SK-N-SH (cell line): ENCODE measurements at regions not wholly inside any gene's neighbourhood (a gene's known extent, or its start where the extent isn't known, plus 50 kb on each side); places are given as distances from the start of the nearest gene placed in this dataset.

Source experiments
- CTCF ChIA-PET: fragments of 300-600, 350-600 bp; formaldehyde crosslinking; extraction: SDS; loops from one replicate; lab custom pipeline; 2021; lab: Yijun Ruan, JAX
- POLR2A ChIA-PET: fragments of 350-600 bp; sonication (Branson Sonifier 250); formaldehyde crosslinking; extraction: SDS; loops from one replicate; lab custom pipeline; 2020; ENCODE audit warnings: antibody characterized with exemption, inconsistent platforms; lab: Yijun Ruan, JAX
- DNase-seq: peaks from one replicate; pipeline ENCODE4 v3.0.0; 2012
- H2AFZ ChIP-seq: fragments of 200-600 bp; sonication (generic); 2 replicates; pipeline ENCODE4 v1.8.1; 2016; ENCODE audit warnings: antibody characterized with exemption, mild to moderate bottlenecking, low read depth
- H3F3A ChIP-seq: fragments of 200-600 bp; sonication (generic); replicated peaks from 2 replicates; pipeline ENCODE3; 2016; ENCODE audit warnings: antibody characterized with exemption, mild to moderate bottlenecking; ENCODE audit not compliant: insufficient read depth
- H3K27ac ChIP-seq, 2 experiments: fragments of 200-500 bp in 1 of 2; fragments of 200-600 bp in 1 of 2; sonication (Bioruptor generic) in 1 of 2; sonication (generic), shearing (Covaris generic) in 1 of 2; 2 replicates each; pipeline versions ENCODE4 v1.5.1 to v1.6.1; 2014 to 2016; ENCODE audit warnings: low read depth in 2 of 2, inconsistent platforms in 1 of 2, low read length in 1 of 2, mild to moderate bottlenecking in 1 of 2, mixed read lengths in 1 of 2
- H3K27me3 ChIP-seq: fragments of 200-600 bp; sonication (generic), shearing (Covaris generic); 2 replicates; pipeline ENCODE4 v1.6.1; 2016; ENCODE audit warnings: mixed run types; ENCODE audit not compliant: insufficient read depth
- H3K36me3 ChIP-seq, 2 experiments: fragments of 200-500 bp in 1 of 2; fragments of 200-600 bp in 1 of 2; sonication (Bioruptor generic) in 1 of 2; sonication (generic) in 1 of 2; replicated peaks in 1 of 2; 2 replicates each; pipeline versions ENCODE3 to v1.5.1; 2014 to 2016; ENCODE audit warnings: low read length in 1 of 2, mild to moderate bottlenecking in 1 of 2; ENCODE audit not compliant: insufficient read depth in 2 of 2, control insufficient read depth in 1 of 2
- H3K4me1 ChIP-seq, 2 experiments: fragments of 200-500 bp in 1 of 2; fragments of 200-600 bp in 1 of 2; sonication (Bioruptor generic) in 1 of 2; sonication (generic), shearing (Covaris generic) in 1 of 2; 2 replicates each; pipeline versions ENCODE4 v1.5.1 to v1.6.1; 2014 to 2016; ENCODE audit warnings: low read depth in 1 of 2, low read length in 1 of 2, mixed run types in 1 of 2; ENCODE audit not compliant: insufficient read depth in 2 of 2, control insufficient read depth in 1 of 2
- H3K4me2 ChIP-seq: fragments of 200-600 bp; sonication (generic), shearing (Covaris generic); 2 replicates; pipeline ENCODE4 v1.6.1; 2017; ENCODE audit warnings: mixed run types
- H3K4me3 ChIP-seq, 2 experiments: fragments of 200-500 bp in 1 of 2; fragments of 200-600 bp in 1 of 2; sonication (Bioruptor generic) in 1 of 2; sonication (generic), shearing (Covaris generic) in 1 of 2; 2 replicates each; pipeline versions ENCODE4 v1.5.1 to v1.8.1; 2014 to 2016; ENCODE audit warnings: low read depth in 2 of 2, inconsistent platforms in 1 of 2, low read length in 1 of 2, mild to moderate bottlenecking in 1 of 2, mixed read lengths in 1 of 2, moderate library complexity in 1 of 2
- H3K79me2 ChIP-seq: fragments of 200-600 bp; sonication (generic); 2 replicates; pipeline ENCODE4 v1.8.1; 2017; ENCODE audit warnings: mild to moderate bottlenecking; ENCODE audit not compliant: insufficient read depth
- H3K9ac ChIP-seq: fragments of 200-600 bp; sonication (generic); 2 replicates; pipeline ENCODE4 v1.6.1; 2017; ENCODE audit warnings: mixed run types
- H3K9me2 ChIP-seq: fragments of 200-600 bp; sonication (generic); 2 replicates; pipeline ENCODE4 v1.6.1; 2017; ENCODE audit warnings: mixed run types
- H3K9me3 ChIP-seq: fragments of 200-600 bp; sonication (generic); 2 replicates; pipeline ENCODE4 v1.6.1; 2017; ENCODE audit warnings: mixed run types, mild to moderate bottlenecking, moderate library complexity
- H4K20me1 ChIP-seq: fragments of 200-600 bp; sonication (generic); 2 replicates; pipeline ENCODE4 v1.6.1; 2017; ENCODE audit warnings: mild to moderate bottlenecking, mixed run types; ENCODE audit not compliant: insufficient read depth
- ELF1 ChIP-seq: IDR thresholded peaks from 2 replicates; pipeline ENCODE4 v1.4.0; 2012
- EP300 ChIP-seq, 2 experiments: IDR thresholded peaks; 2 replicates each; pipeline versions ENCODE4 v1.4.0 to v1.6.1; 2012; ENCODE audit warnings: borderline replicate concordance in 1 of 2, low read depth in 1 of 2, low read length in 1 of 2
- FOSL2 ChIP-seq: IDR thresholded peaks from 2 replicates; pipeline ENCODE4 v1.4.0; 2012; ENCODE audit warnings: low read depth, mild to moderate bottlenecking, moderate library complexity, borderline replicate concordance
- FOXM1 ChIP-seq: IDR thresholded peaks from 2 replicates; pipeline ENCODE4 v1.4.0; 2012; ENCODE audit warnings: low read depth, mild to moderate bottlenecking
- GABPA ChIP-seq: IDR thresholded peaks from 2 replicates; pipeline ENCODE4 v1.4.0; 2012; ENCODE audit warnings: low read depth, mild to moderate bottlenecking
- GATA2 ChIP-seq: sonication (generic); formaldehyde crosslinking; IDR thresholded peaks from 2 replicates; pipeline ENCODE4 v1.5.0; 2020; ENCODE audit warnings: mild to moderate bottlenecking, missing genetic modification reagents
- JUND ChIP-seq: IDR thresholded peaks from 2 replicates; pipeline ENCODE4 v1.4.0; 2012
- MEF2A ChIP-seq: IDR thresholded peaks from 2 replicates; pipeline ENCODE4 v1.4.0; 2012; ENCODE audit warnings: low read depth, borderline replicate concordance
- POLR2AphosphoS5 ChIP-seq: IDR thresholded peaks from 2 replicates; pipeline ENCODE4 v1.6.1; 2012; ENCODE audit warnings: low read depth, low read length
- RAD21 ChIP-seq: IDR thresholded peaks from 2 replicates; pipeline ENCODE4 v1.6.1; 2012; ENCODE audit warnings: mild to moderate bottlenecking, low read length
- RCOR1 ChIP-seq: fragments of 150-350 bp; IDR thresholded peaks from 2 replicates; pipeline ENCODE4 v1.6.1; 2017; ENCODE audit warnings: antibody characterized with exemption, low read length
- RFX5 ChIP-seq: IDR thresholded peaks from 2 replicates; pipeline ENCODE4 v1.6.1; 2012; ENCODE audit warnings: mild to moderate bottlenecking, improper control_type of control experiment, low read length
- RXRA ChIP-seq: IDR thresholded peaks from 2 replicates; pipeline ENCODE4 v1.4.0; 2012; ENCODE audit warnings: low read depth, mild to moderate bottlenecking, borderline replicate concordance
- TAF1 ChIP-seq: IDR thresholded peaks from 2 replicates; pipeline ENCODE4 v1.6.1; 2012; ENCODE audit warnings: low read depth, mild to moderate bottlenecking, low read length, moderate library complexity, borderline replicate concordance
- TEAD4 ChIP-seq: IDR thresholded peaks from 2 replicates; pipeline ENCODE4 v1.4.0; 2012; ENCODE audit warnings: mild to moderate bottlenecking, borderline replicate concordance; ENCODE audit not compliant: insufficient read depth
- WGBS: methylation state at CpG from one replicate; pipeline ENCODE4 v1.1.6; 2017; ENCODE audit warnings: low lambda C conversion rate; 5-methylcytosine and 5-hydroxymethylcytosine counted together
- TF ChIP-seq, protein P1 (sequence below): fragments of 200-600 bp; sonication (generic); IDR thresholded peaks from 2 replicates; pipeline ENCODE4 v1.6.1; 2017; ENCODE audit warnings: antibody characterized with exemption, mild to moderate bottlenecking, moderate library complexity
- TF ChIP-seq, protein P2 (sequence below): fragments of 150-350 bp; IDR thresholded peaks from 2 replicates; pipeline ENCODE4 v1.6.1; 2017; ENCODE audit warnings: antibody characterized with exemption, low read length, low read depth, borderline replicate concordance
- TF ChIP-seq, protein P3 (sequence below): IDR thresholded peaks from 2 replicates; pipeline ENCODE4; 2012

- Histone ChIP-seq H3K27me3 (no peaks in the 10 kb centered on the region), H3K4me2 (no peak overlapping the region)
- WGBS, result 55% methylated on average over 10 of the region's 11 CpGs
- TF ChIP-seq GABPA (no peak), GATA2 (no peak), TAF1 (no peak), JUND (no peak), MEF2A (no peak), RFX5 (no peak), RXRA (no peak), ELF1 (no peak), TEAD4 (no peak), RCOR1 (no peak), EP300 (IDR thresholded peaks at IDR 0.05; ENCODE audit: borderline replicate concordance in 1 of 2, low read depth in 1 of 2, low read length in 1 of 2) (no peak)
- TF ChIP-seq, protein P1, sequence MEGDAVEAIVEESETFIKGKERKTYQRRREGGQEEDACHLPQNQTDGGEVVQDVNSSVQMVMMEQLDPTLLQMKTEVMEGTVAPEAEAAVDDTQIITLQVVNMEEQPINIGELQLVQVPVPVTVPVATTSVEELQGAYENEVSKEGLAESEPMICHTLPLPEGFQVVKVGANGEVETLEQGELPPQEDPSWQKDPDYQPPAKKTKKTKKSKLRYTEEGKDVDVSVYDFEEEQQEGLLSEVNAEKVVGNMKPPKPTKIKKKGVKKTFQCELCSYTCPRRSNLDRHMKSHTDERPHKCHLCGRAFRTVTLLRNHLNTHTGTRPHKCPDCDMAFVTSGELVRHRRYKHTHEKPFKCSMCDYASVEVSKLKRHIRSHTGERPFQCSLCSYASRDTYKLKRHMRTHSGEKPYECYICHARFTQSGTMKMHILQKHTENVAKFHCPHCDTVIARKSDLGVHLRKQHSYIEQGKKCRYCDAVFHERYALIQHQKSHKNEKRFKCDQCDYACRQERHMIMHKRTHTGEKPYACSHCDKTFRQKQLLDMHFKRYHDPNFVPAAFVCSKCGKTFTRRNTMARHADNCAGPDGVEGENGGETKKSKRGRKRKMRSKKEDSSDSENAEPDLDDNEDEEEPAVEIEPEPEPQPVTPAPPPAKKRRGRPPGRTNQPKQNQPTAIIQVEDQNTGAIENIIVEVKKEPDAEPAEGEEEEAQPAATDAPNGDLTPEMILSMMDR, result no peak
- TF ChIP-seq, protein P2, sequence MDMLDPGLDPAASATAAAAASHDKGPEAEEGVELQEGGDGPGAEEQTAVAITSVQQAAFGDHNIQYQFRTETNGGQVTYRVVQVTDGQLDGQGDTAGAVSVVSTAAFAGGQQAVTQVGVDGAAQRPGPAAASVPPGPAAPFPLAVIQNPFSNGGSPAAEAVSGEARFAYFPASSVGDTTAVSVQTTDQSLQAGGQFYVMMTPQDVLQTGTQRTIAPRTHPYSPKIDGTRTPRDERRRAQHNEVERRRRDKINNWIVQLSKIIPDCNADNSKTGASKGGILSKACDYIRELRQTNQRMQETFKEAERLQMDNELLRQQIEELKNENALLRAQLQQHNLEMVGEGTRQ, result no peak
- TF ChIP-seq, all 33 proteins: peak for 0
- Histone ChIP-seq H3K9me2 (no peaks in the 10 kb centered on the region), H3K36me3 (no peaks in the 10 kb centered on the region), H3K27ac (no peak overlapping the region), H2AFZ (no peak overlapping the region), H3K4me1 (no peaks in the 10 kb centered on the region), H3K9ac (no peak overlapping the region), H3K9me3 (no peaks in the 10 kb centered on the region), H3K79me2 (no peaks in the 10 kb centered on the region), H3F3A (no peaks in the 10 kb centered on the region), H3K4me3 (no peak overlapping the region), H4K20me1 (no peaks in the 10 kb centered on the region)
- ChIA-PET CTCF (no interaction called here), POLR2A (no interaction called here)
- no peak for DNase-seq
Observed at GRCh38 chr15:25624504-25625177, 185.8 kb upstream of the UBE3A start.

DNA sequence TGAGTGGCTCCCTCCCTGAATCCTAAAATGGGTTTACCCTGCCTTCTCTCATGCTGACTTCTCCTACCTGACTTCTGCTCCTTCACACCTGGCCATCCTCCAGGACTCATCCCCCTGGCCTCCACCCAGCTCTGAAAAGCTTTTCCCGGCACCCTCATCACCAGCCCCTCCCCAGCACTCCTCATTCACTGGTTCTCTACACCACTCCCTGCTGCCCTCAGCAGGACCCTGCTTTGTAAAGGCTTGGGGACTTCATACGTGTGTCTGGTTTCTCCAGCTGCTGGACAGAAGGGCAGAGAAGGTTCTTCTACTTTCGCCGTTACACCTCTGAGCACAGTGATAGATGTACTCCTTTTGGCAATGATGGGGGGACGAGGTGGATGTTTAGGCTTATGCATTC lies 184.9 kb upstream of the UBE3A start:
- WGBS, result 26% methylated on average over 4 of the region's 5 CpGs
- ChIA-PET POLR2A (no interaction called here), CTCF (no interaction called here)
- Histone ChIP-seq H3K4me2 (no peak overlapping the region), H3K4me1 (no peaks in the 10 kb centered on the region), H3K36me3 (no peaks in the 10 kb centered on the region), H3K27ac (no peak overlapping the region), H3K4me3 (no peak overlapping the region), H3K27me3 (no peaks in the 10 kb centered on the region), H3K9ac (no peak overlapping the region), H3K79me2 (no peaks in the 10 kb centered on the region), H4K20me1 (no peaks in the 10 kb centered on the region), H3F3A (no peaks in the 10 kb centered on the region), H3K9me3 (no peaks in the 10 kb centered on the region), H3K9me2 (no peaks in the 10 kb centered on the region), H2AFZ (no peak overlapping the region)
- DNase-seq, result no peak
- TF ChIP-seq RAD21 (no peak), MEF2A (no peak), POLR2AphosphoS5 (no peak), RFX5 (no peak), EP300 (IDR thresholded peaks at IDR 0.05; ENCODE audit: borderline replicate concordance in 1 of 2, low read depth in 1 of 2, low read length in 1 of 2) (no peak), ELF1 (no peak), TAF1 (no peak), GATA2 (no peak), FOSL2 (no peak), FOXM1 (no peak), GABPA (no peak)
- TF ChIP-seq, protein P2, result no peak
- TF ChIP-seq, protein P1, result no peak
- TF ChIP-seq, protein P3, sequence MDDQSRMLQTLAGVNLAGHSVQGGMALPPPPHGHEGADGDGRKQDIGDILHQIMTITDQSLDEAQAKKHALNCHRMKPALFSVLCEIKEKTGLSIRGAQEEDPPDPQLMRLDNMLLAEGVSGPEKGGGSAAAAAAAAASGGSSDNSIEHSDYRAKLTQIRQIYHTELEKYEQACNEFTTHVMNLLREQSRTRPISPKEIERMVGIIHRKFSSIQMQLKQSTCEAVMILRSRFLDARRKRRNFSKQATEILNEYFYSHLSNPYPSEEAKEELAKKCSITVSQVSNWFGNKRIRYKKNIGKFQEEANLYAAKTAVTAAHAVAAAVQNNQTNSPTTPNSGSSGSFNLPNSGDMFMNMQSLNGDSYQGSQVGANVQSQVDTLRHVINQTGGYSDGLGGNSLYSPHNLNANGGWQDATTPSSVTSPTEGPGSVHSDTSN, result no peak
